DND-41 (cell line): ENCODE measurements at regions not wholly inside any gene's neighbourhood (a gene's known extent, or its start where the extent isn't known, plus 50 kb on each side); places are given as distances from the start of the nearest gene placed in this dataset.

Experiments
- CTCF ChIP-seq: IDR thresholded peaks from 2 replicates; pipeline ENCODE4 v1.5.1; 2012; ENCODE audit warnings: borderline replicate concordance, low read length, moderate library complexity, mild to moderate bottlenecking; ENCODE audit not compliant: poor library complexity, severe bottlenecking; ENCODE audit errors: extremely low read depth
- EZH2 ChIP-seq: IDR thresholded peaks from 3 replicates; pipeline ENCODE4 v1.6.1; 2012; ENCODE audit warnings: borderline replicate concordance, low read depth, mild to moderate bottlenecking, moderate library complexity, low read length, inconsistent platforms; ENCODE audit not compliant: severe bottlenecking

GRCh38 chr7:26546508-26547053 lies 254.9 kb downstream of the SNX10 start:
- TF ChIP-seq CTCF (no peak), EZH2 (no peak)
